ENCODE measurements at regions not wholly inside any gene's neighbourhood (a gene's known extent, or its start where the extent isn't known, plus 50 kb on each side); places are given as distances from the start of the nearest gene placed in this dataset.

GRCh38 chr1:213387380-213388015 is 336.5 kb downstream of the RPS6KC1 start:
- no peaks in the 10 kb centered on the region for H3K4me1 ChIP-seq (ENCODE audit: control insufficient read depth, low read depth, low read length)
- no peak overlapping the region for H3K56ac ChIP-seq (ENCODE audit: low read length)
- H3K27me3 ChIP-seq (ENCODE audit: insufficient read depth, low read length, poor library complexity), result no peaks in the 10 kb centered on the region
- H2BK15ac ChIP-seq (replicated peaks; ENCODE audit: low read depth), result no peak overlapping the region
- no peak overlapping the region for H4K5ac ChIP-seq (ENCODE audit: low read length)
- no peak overlapping the region for H4K8ac ChIP-seq (ENCODE audit: low read depth, low read length)
- no peak overlapping the region for H3K4me3 ChIP-seq (ENCODE audit: low read length)
- H2BK120ac ChIP-seq (ENCODE audit: low read depth, low read length), result no peak overlapping the region
- H3K4ac ChIP-seq (ENCODE audit: low read depth, low read length), result no peak overlapping the region
- H2AK5ac ChIP-seq (ENCODE audit: low read length), result no peak overlapping the region
- H3K79me1 ChIP-seq (ENCODE audit: low read length), result no peaks in the 10 kb centered on the region
- H3K36me3 ChIP-seq (ENCODE audit: control insufficient read depth, insufficient read depth, low read length), result no peaks in the 10 kb centered on the region
- H3K79me2 ChIP-seq (ENCODE audit: control insufficient read depth, insufficient read depth, low read length), result no peaks in the 10 kb centered on the region
- no peak overlapping the region for H3K9ac ChIP-seq (ENCODE audit: low read length)
- H3K27ac ChIP-seq (ENCODE audit: low read depth, low read length), result no peak overlapping the region
- no peak overlapping the region for H3K4me2 ChIP-seq (ENCODE audit: low read length)
- no CpG with 5 or more reads among the region's 1 CpG for WGBS (ENCODE audit: extremely low coverage, insufficient coverage, low lambda C conversion rate)
- no peak overlapping the region for H3K23ac ChIP-seq (ENCODE audit: low read length)
- no peak overlapping the region for H3K18ac ChIP-seq (ENCODE audit: low read length)
- DNase-seq, result no peak
- H2BK5ac ChIP-seq (ENCODE audit: low read length), result no peak overlapping the region

- Histone ChIP-seq H2BK15ac (replicated peaks; ENCODE audit: low read depth) (no peak overlapping the region), H3K36me3 (ENCODE audit: control insufficient read depth, insufficient read depth, low read length) (no peaks in the 10 kb centered on the region), H3K79me2 (ENCODE audit: control insufficient read depth, insufficient read depth, low read length) (no peaks in the 10 kb centered on the region), H2AK5ac (ENCODE audit: low read length) (no peak overlapping the region), H2BK120ac (ENCODE audit: low read depth, low read length) (no peak overlapping the region), H3K23ac (ENCODE audit: low read length) (no peak overlapping the region), H3K18ac (ENCODE audit: low read length) (no peak overlapping the region), H2BK5ac (ENCODE audit: low read length) (no peak overlapping the region), H3K4me3 (ENCODE audit: low read length) (no peak overlapping the region), H3K27me3 (ENCODE audit: insufficient read depth, low read length, poor library complexity) (no peaks in the 10 kb centered on the region), H4K8ac (ENCODE audit: low read depth, low read length) (no peak overlapping the region), H4K5ac (ENCODE audit: low read length) (no peak overlapping the region), H3K79me1 (ENCODE audit: low read length) (no peaks in the 10 kb centered on the region), H3K9ac (ENCODE audit: low read length) (no peak overlapping the region), H3K4me2 (ENCODE audit: low read length) (no peak overlapping the region), H3K4ac (ENCODE audit: low read depth, low read length) (no peak overlapping the region), H3K56ac (ENCODE audit: low read length) (no peak overlapping the region), H3K27ac (ENCODE audit: low read depth, low read length) (no peak overlapping the region), H3K4me1 (ENCODE audit: control insufficient read depth, low read depth, low read length) (no peaks in the 10 kb centered on the region)
- no peak for DNase-seq
- no CpG with 5 or more reads among the region's 7 CpGs for WGBS (ENCODE audit: extremely low coverage, insufficient coverage, low lambda C conversion rate)
Observed at GRCh38 chr1:213388199-213388598, 337.2 kb downstream of the RPS6KC1 start.

DNA sequence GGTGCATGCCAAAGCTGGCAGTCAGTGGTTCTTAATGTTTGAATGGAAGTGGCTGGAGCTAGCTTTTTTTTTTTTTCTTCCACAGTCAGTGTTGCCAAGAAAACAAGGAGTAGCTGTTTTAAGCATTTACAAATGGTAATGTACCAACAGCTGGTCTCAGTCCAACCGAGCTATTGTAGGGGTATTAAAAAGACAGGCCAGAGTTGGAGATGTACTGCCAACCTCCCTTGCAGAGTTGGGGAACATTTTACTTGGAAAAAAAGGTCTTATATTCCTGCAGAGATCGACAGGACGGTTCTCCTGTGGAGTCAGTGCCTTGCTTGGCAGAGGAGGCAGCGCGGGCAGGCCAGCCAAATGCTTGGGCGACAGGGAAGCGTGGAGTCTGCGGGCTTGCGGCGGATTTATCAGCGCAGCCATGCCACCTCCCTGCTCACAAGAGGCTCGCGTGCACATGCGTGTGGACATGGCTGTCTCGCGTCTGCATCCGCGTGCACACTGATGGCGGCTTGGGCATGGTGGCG is 338.1 kb downstream of the RPS6KC1 start:
- WGBS (ENCODE audit: extremely low coverage, insufficient coverage, low lambda C conversion rate), result no CpG with 5 or more reads among the region's 20 CpGs
- Histone ChIP-seq H3K27me3 (ENCODE audit: insufficient read depth, low read length, poor library complexity) (no peaks in the 10 kb centered on the region), H3K23ac (ENCODE audit: low read length) (no peak overlapping the region), H3K79me2 (ENCODE audit: control insufficient read depth, insufficient read depth, low read length) (no peaks in the 10 kb centered on the region), H2BK15ac (replicated peaks; ENCODE audit: low read depth) (no peak overlapping the region), H4K8ac (ENCODE audit: low read depth, low read length) (no peak overlapping the region), H3K4me1 (ENCODE audit: control insufficient read depth, low read depth, low read length) (no peaks in the 10 kb centered on the region), H3K18ac (ENCODE audit: low read length) (no peak overlapping the region), H3K9ac (ENCODE audit: low read length) (no peak overlapping the region), H3K4me3 (ENCODE audit: low read length) (no peak overlapping the region), H3K27ac (ENCODE audit: low read depth, low read length) (no peak overlapping the region), H2BK5ac (ENCODE audit: low read length) (no peak overlapping the region), H3K56ac (ENCODE audit: low read length) (no peak overlapping the region), H3K4me2 (ENCODE audit: low read length) (no peak overlapping the region), H2BK120ac (ENCODE audit: low read depth, low read length) (no peak overlapping the region), H2AK5ac (ENCODE audit: low read length) (no peak overlapping the region), H3K36me3 (ENCODE audit: control insufficient read depth, insufficient read depth, low read length) (no peaks in the 10 kb centered on the region), H3K4ac (ENCODE audit: low read depth, low read length) (no peak overlapping the region), H3K79me1 (ENCODE audit: low read length) (no peaks in the 10 kb centered on the region), H4K5ac (ENCODE audit: low read length) (no peak overlapping the region)
- DNase-seq, result no peak

- H3K79me1 ChIP-seq (ENCODE audit: low read length), result no peaks in the 10 kb centered on the region
- no peak overlapping the region for H3K18ac ChIP-seq (ENCODE audit: low read length)
- no peak overlapping the region for H3K27ac ChIP-seq (ENCODE audit: low read depth, low read length)
- no peak overlapping the region for H2BK15ac ChIP-seq (replicated peaks; ENCODE audit: low read depth)
- H2BK5ac ChIP-seq (ENCODE audit: low read length), result no peak overlapping the region
- no peak for DNase-seq
- H3K23ac ChIP-seq (ENCODE audit: low read length), result no peak overlapping the region
- no peak overlapping the region for H2BK120ac ChIP-seq (ENCODE audit: low read depth, low read length)
- H4K5ac ChIP-seq (ENCODE audit: low read length), result no peak overlapping the region
- no peak overlapping the region for H3K4ac ChIP-seq (ENCODE audit: low read depth, low read length)
- H4K8ac ChIP-seq (ENCODE audit: low read depth, low read length), result no peak overlapping the region
- H3K79me2 ChIP-seq (ENCODE audit: control insufficient read depth, insufficient read depth, low read length), result no peaks in the 10 kb centered on the region
- no peak overlapping the region for H3K4me2 ChIP-seq (ENCODE audit: low read length)
- no peak overlapping the region for H2AK5ac ChIP-seq (ENCODE audit: low read length)
- no peak overlapping the region for H3K4me3 ChIP-seq (ENCODE audit: low read length)
- no peaks in the 10 kb centered on the region for H3K36me3 ChIP-seq (ENCODE audit: control insufficient read depth, insufficient read depth, low read length)
- no peak overlapping the region for H3K9ac ChIP-seq (ENCODE audit: low read length)
- H3K27me3 ChIP-seq (ENCODE audit: insufficient read depth, low read length, poor library complexity), result no peaks in the 10 kb centered on the region
- H3K56ac ChIP-seq (ENCODE audit: low read length), result no peak overlapping the region
- no peaks in the 10 kb centered on the region for H3K4me1 ChIP-seq (ENCODE audit: control insufficient read depth, low read depth, low read length)
Observed at GRCh38 chr1:213391445-213391844, 340.4 kb downstream of the RPS6KC1 start.

DNA sequence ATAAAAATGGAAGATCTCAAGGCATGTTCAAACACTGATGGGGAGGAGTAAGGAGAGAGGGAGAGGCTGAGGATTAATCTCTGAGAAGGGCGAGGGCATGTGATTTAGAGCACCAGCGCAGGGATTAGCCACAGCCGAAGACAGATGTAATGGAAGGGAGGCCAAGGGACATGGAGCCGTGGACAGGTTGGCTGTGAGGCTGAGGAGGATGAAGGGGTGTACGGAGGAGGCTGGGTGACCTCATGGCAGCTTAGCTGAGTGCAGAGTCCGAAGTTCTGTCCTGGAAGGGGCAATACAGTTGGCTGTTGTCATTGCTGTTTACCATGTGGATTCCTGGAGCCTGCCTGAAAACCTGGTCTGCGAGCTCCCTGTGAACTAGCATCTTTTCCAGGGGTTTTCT is 342.8 kb downstream of the RPS6KC1 start:
- H3K79me2 ChIP-seq (ENCODE audit: control insufficient read depth, insufficient read depth, low read length), result no peaks in the 10 kb centered on the region
- no peak overlapping the region for H2AK5ac ChIP-seq (ENCODE audit: low read length)
- H2BK5ac ChIP-seq (ENCODE audit: low read length), result no peak overlapping the region
- no peak overlapping the region for H4K5ac ChIP-seq (ENCODE audit: low read length)
- no peak overlapping the region for H3K4ac ChIP-seq (ENCODE audit: low read depth, low read length)
- no peak overlapping the region for H3K9ac ChIP-seq (ENCODE audit: low read length)
- H3K56ac ChIP-seq (ENCODE audit: low read length), result no peak overlapping the region
- no peak overlapping the region for H2BK120ac ChIP-seq (ENCODE audit: low read depth, low read length)
- no peak overlapping the region for H3K4me2 ChIP-seq (ENCODE audit: low read length)
- no peak for DNase-seq
- H3K4me3 ChIP-seq (ENCODE audit: low read length), result no peak overlapping the region
- H3K18ac ChIP-seq (ENCODE audit: low read length), result no peak overlapping the region
- no peaks in the 10 kb centered on the region for H3K4me1 ChIP-seq (ENCODE audit: control insufficient read depth, low read depth, low read length)
- H4K8ac ChIP-seq (ENCODE audit: low read depth, low read length), result no peak overlapping the region
- no peak overlapping the region for H3K27ac ChIP-seq (ENCODE audit: low read depth, low read length)
- H3K79me1 ChIP-seq (ENCODE audit: low read length), result no peaks in the 10 kb centered on the region
- no peaks in the 10 kb centered on the region for H3K27me3 ChIP-seq (ENCODE audit: insufficient read depth, low read length, poor library complexity)
- no peak overlapping the region for H3K23ac ChIP-seq (ENCODE audit: low read length)
- no peaks in the 10 kb centered on the region for H3K36me3 ChIP-seq (ENCODE audit: control insufficient read depth, insufficient read depth, low read length)
- no CpG with 5 or more reads among the region's 7 CpGs for WGBS (ENCODE audit: extremely low coverage, insufficient coverage, low lambda C conversion rate)
- H2BK15ac ChIP-seq (replicated peaks; ENCODE audit: low read depth), result no peak overlapping the region

DNA sequence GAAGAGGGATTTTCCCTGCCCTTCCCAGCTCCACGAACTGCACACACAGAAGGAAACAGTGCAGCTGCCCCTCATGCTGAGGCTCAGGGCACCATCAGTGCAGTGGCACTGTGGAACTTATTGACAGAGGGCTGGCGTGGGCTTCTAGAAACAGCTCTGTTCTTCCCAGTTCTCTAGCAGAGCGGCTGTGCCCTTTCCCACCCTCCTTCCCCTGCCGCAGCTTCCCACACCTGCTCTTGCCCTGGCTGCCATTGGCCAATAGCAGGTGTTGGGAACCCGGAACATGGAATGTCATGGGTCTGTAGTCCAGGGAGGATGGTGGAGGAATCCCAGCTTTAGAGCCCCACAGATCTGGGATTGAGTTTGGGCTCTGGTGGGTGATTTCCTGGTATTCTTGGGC is 343.8 kb downstream of the RPS6KC1 start:
- DNase-seq, result no peak
- Histone ChIP-seq H2BK15ac (replicated peaks; ENCODE audit: low read depth) (no peak overlapping the region), H3K4me1 (ENCODE audit: control insufficient read depth, low read depth, low read length) (no peaks in the 10 kb centered on the region), H3K79me1 (ENCODE audit: low read length) (no peaks in the 10 kb centered on the region), H3K36me3 (ENCODE audit: control insufficient read depth, insufficient read depth, low read length) (no peaks in the 10 kb centered on the region), H3K56ac (ENCODE audit: low read length) (no peak overlapping the region), H3K9ac (ENCODE audit: low read length) (no peak overlapping the region), H2BK120ac (ENCODE audit: low read depth, low read length) (no peak overlapping the region), H3K79me2 (ENCODE audit: control insufficient read depth, insufficient read depth, low read length) (no peaks in the 10 kb centered on the region), H4K8ac (ENCODE audit: low read depth, low read length) (no peak overlapping the region), H4K5ac (ENCODE audit: low read length) (no peak overlapping the region), H3K4ac (ENCODE audit: low read depth, low read length) (no peak overlapping the region), H2AK5ac (ENCODE audit: low read length) (no peak overlapping the region), H3K4me3 (ENCODE audit: low read length) (no peak overlapping the region), H3K4me2 (ENCODE audit: low read length) (no peak overlapping the region), H2BK5ac (ENCODE audit: low read length) (no peak overlapping the region), H3K18ac (ENCODE audit: low read length) (no peak overlapping the region), H3K27ac (ENCODE audit: low read depth, low read length) (no peak overlapping the region), H3K27me3 (ENCODE audit: insufficient read depth, low read length, poor library complexity) (no peaks in the 10 kb centered on the region), H3K23ac (ENCODE audit: low read length) (no peak overlapping the region)
- WGBS (ENCODE audit: extremely low coverage, insufficient coverage, low lambda C conversion rate), result no CpG with 5 or more reads among the region's 5 CpGs

Measured in mesendoderm (in vitro differentiated cells).